ENCODE measurements at regions not wholly inside any gene's neighbourhood (a gene's known extent, or its start where the extent isn't known, plus 50 kb on each side); places are given as distances from the start of the nearest gene placed in this dataset.

DNA sequence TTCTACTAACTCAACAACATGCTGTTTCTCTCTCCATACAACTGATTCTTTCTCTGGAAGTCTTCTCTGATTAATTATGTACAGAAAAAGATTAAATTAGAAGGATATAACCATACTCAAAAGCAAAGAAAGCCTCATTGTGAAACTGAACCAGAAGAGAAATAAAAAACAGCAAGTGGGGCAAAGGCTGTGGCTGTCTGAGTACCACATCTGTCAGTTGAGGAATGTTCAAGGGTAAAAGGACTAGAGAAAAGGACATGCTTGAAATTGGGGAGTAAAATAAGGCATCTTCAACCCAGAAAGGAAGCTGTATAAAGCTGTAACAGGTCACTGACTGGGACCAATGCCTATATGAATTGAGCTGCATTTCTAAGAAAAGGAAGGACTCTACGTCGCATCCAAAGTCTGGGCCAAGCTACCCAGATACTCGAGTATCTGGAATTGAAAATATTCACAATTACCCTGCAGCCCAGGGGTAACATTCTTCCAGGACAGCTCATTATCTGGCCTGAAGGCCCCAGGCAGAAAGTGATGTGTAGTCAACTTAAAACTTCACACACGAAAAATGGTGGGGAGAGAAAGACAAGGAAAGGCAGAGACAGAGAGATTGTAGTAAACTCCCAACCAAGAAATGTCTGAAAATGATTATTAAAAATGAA is 356.0 kb upstream of the GALNT5 start:
- Histone ChIP-seq H3K27ac (ENCODE audit: low read length in 2 of 2) (no peak overlapping the region), H3K9ac (ENCODE audit: low read length) (no peak overlapping the region), H3K36me3 (replicated peaks in 1 of 2; ENCODE audit: control extremely low read depth in 1 of 2, control insufficient read depth in 1 of 2, extremely low read depth in 1 of 2, insufficient read depth in 2 of 2, low read length in 1 of 2) (no peaks in the 10 kb centered on the region), H3K27me3 (replicated peaks in 1 of 4; ENCODE audit: control extremely low read depth in 1 of 4, control insufficient read depth in 3 of 4, insufficient read depth in 4 of 4, low read length in 3 of 4) (no peaks in the 10 kb centered on the region), H4K20me1 (ENCODE audit: control insufficient read depth, insufficient read depth, low read length, poor library complexity, severe bottlenecking) (no peaks in the 10 kb centered on the region), H3K4me3 (ENCODE audit: control extremely low read depth in 1 of 5, extremely low read depth in 1 of 5, insufficient read depth in 1 of 5, low read depth in 2 of 5, low read length in 4 of 5) (no peak overlapping the region), H3K79me2 (ENCODE audit: control insufficient read depth, insufficient read depth, low read length) (no peaks in the 10 kb centered on the region), H2AFZ (ENCODE audit: insufficient read depth, low read depth, low read length, poor library complexity, severe bottlenecking) (no peak overlapping the region), H3K4me1 (ENCODE audit: control insufficient read depth in 2 of 2, insufficient read depth in 2 of 2, low read length in 2 of 2) (no peaks in the 10 kb centered on the region), H3K9me3 (ENCODE audit: control extremely low read depth in 1 of 3, control insufficient read depth in 2 of 3, insufficient read depth in 1 of 3, low read length in 2 of 3) (no peaks in the 10 kb centered on the region), H3K4me2 (replicated peaks; ENCODE audit: low read depth, low read length, poor library complexity, severe bottlenecking) (no peak overlapping the region)
- H3K27ac Mint-ChIP-seq = no peak overlapping the region
- WGBS (ENCODE audit: insufficient coverage) = 40% methylated on average over 1 of the region's 4 CpGs
- intact Hi-C loops (cut with micrococcal nuclease) = no loop called here
- no peaks in the 10 kb centered on the region for H3K9me3 Mint-ChIP-seq (ENCODE audit: insufficient read depth)
- H3K4me1 Mint-ChIP-seq = no peaks in the 10 kb centered on the region
- no peak for TF ChIP-seq EZH2 (IDR thresholded peaks at IDR 0.05; ENCODE audit: borderline replicate concordance, insufficient read depth, low read depth, low read length, poor library complexity, severe bottlenecking)
- TF ChIP-seq, protein P1, sequence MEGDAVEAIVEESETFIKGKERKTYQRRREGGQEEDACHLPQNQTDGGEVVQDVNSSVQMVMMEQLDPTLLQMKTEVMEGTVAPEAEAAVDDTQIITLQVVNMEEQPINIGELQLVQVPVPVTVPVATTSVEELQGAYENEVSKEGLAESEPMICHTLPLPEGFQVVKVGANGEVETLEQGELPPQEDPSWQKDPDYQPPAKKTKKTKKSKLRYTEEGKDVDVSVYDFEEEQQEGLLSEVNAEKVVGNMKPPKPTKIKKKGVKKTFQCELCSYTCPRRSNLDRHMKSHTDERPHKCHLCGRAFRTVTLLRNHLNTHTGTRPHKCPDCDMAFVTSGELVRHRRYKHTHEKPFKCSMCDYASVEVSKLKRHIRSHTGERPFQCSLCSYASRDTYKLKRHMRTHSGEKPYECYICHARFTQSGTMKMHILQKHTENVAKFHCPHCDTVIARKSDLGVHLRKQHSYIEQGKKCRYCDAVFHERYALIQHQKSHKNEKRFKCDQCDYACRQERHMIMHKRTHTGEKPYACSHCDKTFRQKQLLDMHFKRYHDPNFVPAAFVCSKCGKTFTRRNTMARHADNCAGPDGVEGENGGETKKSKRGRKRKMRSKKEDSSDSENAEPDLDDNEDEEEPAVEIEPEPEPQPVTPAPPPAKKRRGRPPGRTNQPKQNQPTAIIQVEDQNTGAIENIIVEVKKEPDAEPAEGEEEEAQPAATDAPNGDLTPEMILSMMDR (IDR thresholded peaks at IDR 0.05) = no peak
- ChIA-PET CTCF (no interaction called here), POLR2A (no interaction called here)
- H3K27me3 Mint-ChIP-seq = peaks cover 3% of the 10 kb centered on the region
- H3K4me3 Mint-ChIP-seq = no peak overlapping the region
- ATAC-seq (ENCODE audit: low read depth) = no peak
- no peak for DNase-seq

DNA sequence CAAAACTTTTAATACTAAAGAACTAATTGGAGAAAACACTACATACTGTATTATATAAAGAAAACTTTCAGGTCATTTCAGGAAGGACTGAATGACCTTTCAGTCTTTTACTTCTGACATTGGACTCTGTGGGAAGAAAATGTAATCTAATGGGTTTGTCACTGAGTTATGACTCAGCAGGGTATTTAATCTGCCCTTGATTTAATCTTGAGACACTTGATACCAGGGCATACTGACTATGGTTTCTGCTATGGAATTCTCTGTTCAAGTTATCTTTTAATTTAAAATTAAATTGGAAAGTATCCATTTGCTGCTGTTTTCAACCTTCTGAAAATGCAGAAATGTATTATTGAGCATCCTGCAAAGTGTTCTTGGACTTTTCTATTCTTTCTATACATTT is 354.2 kb upstream of the GALNT5 start:
- no peaks in the 10 kb centered on the region for H3K9me3 Mint-ChIP-seq (ENCODE audit: insufficient read depth)
- Histone ChIP-seq H4K20me1 (ENCODE audit: control insufficient read depth, insufficient read depth, low read length, poor library complexity, severe bottlenecking) (no peaks in the 10 kb centered on the region), H3K4me2 (replicated peaks; ENCODE audit: low read depth, low read length, poor library complexity, severe bottlenecking) (no peak overlapping the region), H3K4me1 (ENCODE audit: control insufficient read depth in 2 of 2, insufficient read depth in 2 of 2, low read length in 2 of 2) (no peaks in the 10 kb centered on the region), H3K27me3 (replicated peaks in 1 of 4; ENCODE audit: control extremely low read depth in 1 of 4, control insufficient read depth in 3 of 4, insufficient read depth in 4 of 4, low read length in 3 of 4) (no peaks in the 10 kb centered on the region), H2AFZ (ENCODE audit: insufficient read depth, low read depth, low read length, poor library complexity, severe bottlenecking) (no peak overlapping the region), H3K4me3 (ENCODE audit: control extremely low read depth in 1 of 5, extremely low read depth in 1 of 5, insufficient read depth in 1 of 5, low read depth in 2 of 5, low read length in 4 of 5) (no peak overlapping the region), H3K9me3 (ENCODE audit: control extremely low read depth in 1 of 3, control insufficient read depth in 2 of 3, insufficient read depth in 1 of 3, low read length in 2 of 3) (no peaks in the 10 kb centered on the region), H3K79me2 (ENCODE audit: control insufficient read depth, insufficient read depth, low read length) (no peaks in the 10 kb centered on the region), H3K9ac (ENCODE audit: low read length) (no peak overlapping the region), H3K36me3 (replicated peaks in 1 of 2; ENCODE audit: control extremely low read depth in 1 of 2, control insufficient read depth in 1 of 2, extremely low read depth in 1 of 2, insufficient read depth in 2 of 2, low read length in 1 of 2) (no peaks in the 10 kb centered on the region), H3K27ac (ENCODE audit: low read length in 2 of 2) (no peak overlapping the region)
- TF ChIP-seq, protein P1 (IDR thresholded peaks at IDR 0.05) = no peak
- no peak for TF ChIP-seq EZH2 (IDR thresholded peaks at IDR 0.05; ENCODE audit: borderline replicate concordance, insufficient read depth, low read depth, low read length, poor library complexity, severe bottlenecking)
- DNase-seq = no peak
- no peak for ATAC-seq (ENCODE audit: low read depth)
- H3K4me1 Mint-ChIP-seq = no peaks in the 10 kb centered on the region
- intact Hi-C loops (cut with micrococcal nuclease) = no loop called here
- CTCF ChIA-PET = no interaction called here
- H3K27ac Mint-ChIP-seq = no peak overlapping the region
- POLR2A ChIA-PET = no interaction called here
- no peak overlapping the region for H3K4me3 Mint-ChIP-seq
- no peaks in the 10 kb centered on the region for H3K27me3 Mint-ChIP-seq

Data from B cell (primary cell).